Epithelial cell of proximal tubule (primary cell): ENCODE measurements at regions not wholly inside any gene's neighbourhood (a gene's known extent, or its start where the extent isn't known, plus 50 kb on each side); places are given as distances from the start of the nearest gene placed in this dataset.

ENCODE experiments used
- DNase-seq: peaks from one replicate; pipeline ENCODE4 v3.0.0-alpha.2; 2011; ENCODE audit warnings: low read depth
- H3K4me3 ChIP-seq: 2 replicates; pipeline ENCODE4 v1.5.1; 2011; ENCODE audit warnings: low read depth, mild to moderate bottlenecking, low read length
- CTCF ChIP-seq: conservative IDR thresholded peaks from 2 replicates; pipeline ENCODE4 v1.5.1; 2012; ENCODE audit warnings: low read depth, mild to moderate bottlenecking, low read length

- no peak overlapping the region for H3K4me3 ChIP-seq
- no peak for TF ChIP-seq CTCF
- DNase-seq: no peak
These were observed 417.1 kb upstream of the SOX9 start for GRCh38 chr17:71703701-71704100.

DNA sequence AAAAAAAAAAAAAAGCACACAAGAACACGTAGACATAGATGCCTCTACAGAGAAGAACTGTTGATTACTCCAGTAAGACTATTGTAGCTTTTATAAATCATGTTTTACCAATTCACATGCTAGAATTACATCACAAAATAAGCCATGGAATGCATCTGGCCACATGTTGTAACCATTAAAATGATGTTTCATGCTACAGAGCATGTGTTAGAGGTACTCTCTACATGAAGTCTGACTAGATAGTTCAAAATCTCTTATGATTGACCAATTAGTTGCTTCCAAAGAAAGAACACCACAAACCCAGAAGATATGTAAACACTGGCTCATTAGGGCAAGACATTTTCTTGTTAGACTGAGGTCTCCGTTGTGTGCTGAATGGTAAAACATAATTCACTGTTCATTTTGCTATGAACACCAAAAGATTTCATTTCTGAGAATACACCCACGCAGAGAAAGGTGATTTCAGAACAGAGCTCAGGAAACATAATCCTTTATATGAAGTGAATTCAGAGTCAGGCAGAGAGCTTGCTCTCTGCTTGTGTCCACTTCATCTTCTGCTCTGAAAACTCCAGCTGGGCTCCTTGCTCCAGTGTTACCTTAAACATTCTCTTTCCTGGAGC lies 411.4 kb upstream of the SOX9 start:
- no peak for TF ChIP-seq CTCF
- H3K4me3 ChIP-seq: no peak overlapping the region

DNA sequence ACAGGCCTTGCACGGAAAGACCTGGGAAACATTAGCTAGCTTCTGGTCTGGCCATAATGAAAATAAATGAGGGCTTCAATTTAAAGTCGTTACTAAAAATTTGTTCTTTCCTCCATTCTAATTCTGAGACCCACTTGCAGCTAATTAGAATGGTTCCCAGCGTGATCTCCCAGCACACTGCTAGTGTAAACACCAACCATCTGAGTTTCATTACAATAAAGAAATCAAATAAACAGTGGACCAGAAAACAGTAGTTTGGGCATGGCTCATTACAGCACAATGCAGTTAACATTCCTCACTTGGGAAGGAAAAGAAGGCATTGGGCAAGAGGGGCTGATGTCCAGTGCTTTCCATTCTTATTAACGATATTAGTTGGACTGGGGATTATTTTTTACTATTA lies 410.9 kb upstream of the SOX9 start:
- no peak for TF ChIP-seq CTCF
- no peak for DNase-seq
- no peak overlapping the region for H3K4me3 ChIP-seq

More for the DNA sequence above, 411.4 kb upstream of the SOX9 start:
- no peak for DNase-seq

DNA sequence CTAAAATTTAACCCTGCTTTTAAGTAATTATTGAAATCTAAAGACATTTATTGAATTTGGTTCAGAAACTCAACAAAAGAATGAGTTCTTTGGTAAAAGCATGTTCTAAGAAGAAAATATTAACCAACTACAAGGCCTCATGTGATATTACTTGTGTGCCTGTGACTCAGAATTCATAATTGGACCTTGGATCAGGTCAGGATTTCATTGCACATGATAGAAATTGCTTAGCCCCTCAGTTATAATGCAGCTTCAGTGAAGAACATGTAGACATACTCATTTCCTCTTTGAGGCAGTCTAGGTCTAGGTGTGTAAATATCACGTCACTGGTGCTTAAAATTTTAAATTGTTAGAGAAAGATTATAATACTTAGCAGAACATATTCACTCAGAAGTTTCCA lies 410.0 kb upstream of the SOX9 start:
- H3K4me3 ChIP-seq: no peak overlapping the region
- no peak for DNase-seq
- no peak for TF ChIP-seq CTCF

DNA sequence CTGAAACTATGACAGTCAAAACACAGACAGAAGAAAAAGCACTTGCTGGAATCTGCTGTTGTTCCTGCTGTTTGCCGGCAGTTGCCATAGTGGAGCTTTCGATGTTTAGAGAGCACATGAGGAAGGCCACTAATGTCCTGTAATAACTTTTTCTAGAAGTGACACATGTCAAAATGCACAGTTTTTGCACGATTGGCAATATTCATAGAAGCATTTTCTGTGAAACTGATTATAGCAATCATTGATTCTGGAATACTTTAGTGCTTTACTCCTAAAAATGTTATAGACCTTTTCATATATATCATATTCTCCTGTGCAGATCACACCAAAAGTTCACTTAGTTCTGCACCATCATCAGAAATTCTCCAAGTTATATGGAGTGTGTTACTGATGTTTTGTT lies 407.0 kb upstream of the SOX9 start:
- no peak overlapping the region for H3K4me3 ChIP-seq
- no peak for TF ChIP-seq CTCF
- DNase-seq: no peak

GRCh38 chr17:71724339-71724738 lies 396.5 kb upstream of the SOX9 start:
- no peak overlapping the region for H3K4me3 ChIP-seq
- TF ChIP-seq CTCF: no peak
- no peak for DNase-seq

- TF ChIP-seq CTCF: no peak
- no peak overlapping the region for H3K4me3 ChIP-seq
- DNase-seq: no peak
These were observed 395.0 kb upstream of the SOX9 start for GRCh38 chr17:71725811-71726210.
